HEK293T (cell line): ENCODE measurements at regions not wholly inside any gene's neighbourhood (a gene's known extent, or its start where the extent isn't known, plus 50 kb on each side); places are given as distances from the start of the nearest gene placed in this dataset.

Experiments
- CTCF ChIA-PET: fragments of 350-600 bp; formaldehyde crosslinking; extraction: SDS; loops from one replicate; lab custom pipeline; 2021; ENCODE audit warnings: antibody characterized with exemption, inconsistent platforms; lab: Yijun Ruan, JAX
- POLR2A ChIA-PET: fragments of 350-600 bp; formaldehyde crosslinking; extraction: SDS; loops from one replicate; lab custom pipeline; 2020; ENCODE audit warnings: antibody characterized with exemption, inconsistent platforms; lab: Yijun Ruan, JAX
- DNase-seq: peaks from one replicate; pipeline ENCODE4 v3.0.0; 2012; ENCODE audit warnings: mixed read lengths; ENCODE audit errors: extremely low spot score
- ARNT ChIP-seq: fragments of 450-650 bp; IDR thresholded peaks from 2 replicates; pipeline ENCODE4 v1.6.1; 2017; ENCODE audit warnings: mild to moderate bottlenecking
- BHLHE40 ChIP-seq: fragments of 450-650 bp; IDR thresholded peaks from 2 replicates; pipeline ENCODE4 v1.6.1; 2016; ENCODE audit warnings: mild to moderate bottlenecking, moderate library complexity, borderline replicate concordance
- CTBP1 ChIP-seq: fragments of 450-650 bp; IDR thresholded peaks from 2 replicates; pipeline ENCODE4 v1.6.1; 2016; ENCODE audit warnings: borderline replicate concordance
- ELF4 ChIP-seq: fragments of 450-650 bp; IDR thresholded peaks from 2 replicates; pipeline ENCODE4 v1.6.1; 2017; ENCODE audit warnings: antibody characterized with exemption
- FOXA1 ChIP-seq: fragments of 450-650 bp; IDR thresholded peaks from 2 replicates; pipeline ENCODE4 v1.6.1; 2016; ENCODE audit warnings: mild to moderate bottlenecking
- FOXK2 ChIP-seq: fragments of 450-650 bp; IDR thresholded peaks from 2 replicates; pipeline ENCODE4 v1.6.1; 2016; ENCODE audit warnings: mild to moderate bottlenecking
- FOXM1 ChIP-seq: fragments of 450-650 bp; IDR thresholded peaks from 2 replicates; pipeline ENCODE4 v1.6.1; 2017; ENCODE audit warnings: mild to moderate bottlenecking, borderline replicate concordance
- HDGF ChIP-seq: fragments of 450-650 bp; IDR thresholded peaks from 2 replicates; pipeline ENCODE4 v1.6.1; 2017; ENCODE audit warnings: antibody characterized with exemption, borderline replicate concordance
- L3MBTL2 ChIP-seq: fragments of 450-650 bp; conservative IDR thresholded peaks from 2 replicates; pipeline ENCODE4 v1.6.1; 2016; ENCODE audit warnings: mild to moderate bottlenecking
- LEF1 ChIP-seq: fragments of 450-650 bp; IDR thresholded peaks from 2 replicates; pipeline ENCODE4 v1.6.1; 2017; ENCODE audit warnings: mild to moderate bottlenecking, borderline replicate concordance
- NFRKB ChIP-seq: fragments of 450-650 bp; IDR thresholded peaks from 2 replicates; pipeline ENCODE4 v1.6.1; 2016; ENCODE audit warnings: mild to moderate bottlenecking, moderate library complexity
- SP1 ChIP-seq: fragments of 450-650 bp; IDR thresholded peaks from 2 replicates; pipeline ENCODE4 v1.6.1; 2017
- SUZ12 ChIP-seq: fragments of 450-650 bp; IDR thresholded peaks from 2 replicates; pipeline ENCODE4 v1.6.1; 2016; ENCODE audit warnings: mild to moderate bottlenecking
- TARDBP ChIP-seq: fragments of 450-650 bp; IDR thresholded peaks from 2 replicates; pipeline ENCODE4 v1.6.1; 2016
- ZNF384 ChIP-seq: fragments of 450-650 bp; IDR thresholded peaks from 2 replicates; pipeline ENCODE4 v1.6.1; 2016
- TF ChIP-seq, protein P1 (sequence below): fragments of 450-650 bp; IDR thresholded peaks from 2 replicates; pipeline ENCODE4 v1.6.1; 2016

DNA sequence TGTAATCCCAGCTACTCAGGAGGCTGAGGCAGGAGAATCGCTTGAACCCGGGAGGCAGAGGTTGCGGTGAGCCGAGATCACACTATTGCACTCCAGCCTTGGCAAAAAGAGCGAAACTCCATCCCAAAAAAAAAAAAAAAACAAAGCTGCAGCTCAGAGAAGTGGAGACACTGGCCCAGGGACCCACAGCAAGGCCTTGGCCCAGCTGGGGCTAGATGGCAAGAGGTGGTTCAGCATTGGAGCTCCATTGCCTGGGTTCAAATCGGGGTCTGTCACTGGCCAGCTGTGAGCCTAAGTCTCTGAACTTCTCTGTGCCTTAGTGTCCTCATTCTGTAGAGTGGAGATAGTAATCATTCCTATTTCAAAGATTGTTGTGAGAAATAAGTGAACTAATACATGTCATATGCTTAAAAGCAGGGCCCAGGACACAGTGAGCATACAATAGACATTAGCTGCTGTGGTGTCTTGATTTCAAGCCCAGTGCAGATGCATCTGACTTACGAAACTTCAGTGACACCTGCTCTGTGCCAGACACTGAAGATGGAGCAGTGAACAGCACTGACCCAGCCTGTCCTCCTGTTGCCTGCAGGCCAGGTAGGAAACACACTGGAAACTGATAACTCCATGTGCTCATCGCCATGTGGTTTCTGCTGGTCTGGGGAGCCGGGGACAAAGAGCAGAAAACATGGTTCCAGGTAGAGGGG, 127.7 kb downstream of the C9orf50 start:
- no peak for DNase-seq
- ChIA-PET POLR2A (interaction anchor here (0.7 to 1.5 kb wide), 3 partner anchors 10 to 76 kb away, joined by 3 to 6 read pairs (median 4); no protein-coding TSS in a partner anchor), CTCF (interaction anchor here (0.5 to 0.7 kb wide), 3 partner anchors 10 to 310 kb away, joined by 3 to 7 read pairs (median 3); no protein-coding TSS in a partner anchor)
- TF ChIP-seq BHLHE40, result no peak
- no peak for TF ChIP-seq TARDBP
- TF ChIP-seq SUZ12, result no peak
- TF ChIP-seq HDGF, result no peak
- TF ChIP-seq FOXM1, result no peak
- TF ChIP-seq ZNF384, result no peak

DNA sequence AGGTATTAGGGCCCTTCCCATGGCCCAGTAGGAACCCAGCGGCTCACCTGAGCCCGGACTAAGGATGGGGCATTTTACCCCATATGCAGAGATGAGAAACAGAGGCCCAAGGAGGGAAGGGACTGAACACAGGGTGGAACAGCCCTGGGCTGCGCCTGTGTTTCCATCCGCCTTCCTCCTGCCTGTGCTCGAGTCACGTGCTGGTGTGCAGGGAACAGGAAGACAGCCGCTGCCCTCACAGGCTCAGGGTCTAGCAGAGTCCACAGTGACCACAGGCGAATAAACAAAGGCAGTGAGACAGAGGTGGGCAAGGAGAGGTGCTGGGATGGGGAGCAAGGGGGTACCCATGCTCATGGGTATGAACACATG, 129.4 kb downstream of the C9orf50 start:
- no peak for TF ChIP-seq ARNT
- TF ChIP-seq, protein P1, sequence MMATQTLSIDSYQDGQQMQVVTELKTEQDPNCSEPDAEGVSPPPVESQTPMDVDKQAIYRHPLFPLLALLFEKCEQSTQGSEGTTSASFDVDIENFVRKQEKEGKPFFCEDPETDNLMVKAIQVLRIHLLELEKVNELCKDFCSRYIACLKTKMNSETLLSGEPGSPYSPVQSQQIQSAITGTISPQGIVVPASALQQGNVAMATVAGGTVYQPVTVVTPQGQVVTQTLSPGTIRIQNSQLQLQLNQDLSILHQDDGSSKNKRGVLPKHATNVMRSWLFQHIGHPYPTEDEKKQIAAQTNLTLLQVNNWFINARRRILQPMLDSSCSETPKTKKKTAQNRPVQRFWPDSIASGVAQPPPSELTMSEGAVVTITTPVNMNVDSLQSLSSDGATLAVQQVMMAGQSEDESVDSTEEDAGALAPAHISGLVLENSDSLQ, result no peak
- TF ChIP-seq NFRKB, result no peak
- no peak for TF ChIP-seq LEF1
- no peak for TF ChIP-seq SUZ12
- TF ChIP-seq FOXM1, result no peak
- TF ChIP-seq BHLHE40, result no peak
- TF ChIP-seq FOXK2, result no peak
- TF ChIP-seq L3MBTL2, result no peak
- TF ChIP-seq TARDBP, result no peak
- no peak for TF ChIP-seq HDGF
- TF ChIP-seq FOXA1, result no peak
- TF ChIP-seq CTBP1, result no peak
- TF ChIP-seq ZNF384, result no peak
- no peak for TF ChIP-seq ELF4
- POLR2A ChIA-PET, result no interaction called here
- no peak for DNase-seq
- CTCF ChIA-PET, result no interaction called here

DNA sequence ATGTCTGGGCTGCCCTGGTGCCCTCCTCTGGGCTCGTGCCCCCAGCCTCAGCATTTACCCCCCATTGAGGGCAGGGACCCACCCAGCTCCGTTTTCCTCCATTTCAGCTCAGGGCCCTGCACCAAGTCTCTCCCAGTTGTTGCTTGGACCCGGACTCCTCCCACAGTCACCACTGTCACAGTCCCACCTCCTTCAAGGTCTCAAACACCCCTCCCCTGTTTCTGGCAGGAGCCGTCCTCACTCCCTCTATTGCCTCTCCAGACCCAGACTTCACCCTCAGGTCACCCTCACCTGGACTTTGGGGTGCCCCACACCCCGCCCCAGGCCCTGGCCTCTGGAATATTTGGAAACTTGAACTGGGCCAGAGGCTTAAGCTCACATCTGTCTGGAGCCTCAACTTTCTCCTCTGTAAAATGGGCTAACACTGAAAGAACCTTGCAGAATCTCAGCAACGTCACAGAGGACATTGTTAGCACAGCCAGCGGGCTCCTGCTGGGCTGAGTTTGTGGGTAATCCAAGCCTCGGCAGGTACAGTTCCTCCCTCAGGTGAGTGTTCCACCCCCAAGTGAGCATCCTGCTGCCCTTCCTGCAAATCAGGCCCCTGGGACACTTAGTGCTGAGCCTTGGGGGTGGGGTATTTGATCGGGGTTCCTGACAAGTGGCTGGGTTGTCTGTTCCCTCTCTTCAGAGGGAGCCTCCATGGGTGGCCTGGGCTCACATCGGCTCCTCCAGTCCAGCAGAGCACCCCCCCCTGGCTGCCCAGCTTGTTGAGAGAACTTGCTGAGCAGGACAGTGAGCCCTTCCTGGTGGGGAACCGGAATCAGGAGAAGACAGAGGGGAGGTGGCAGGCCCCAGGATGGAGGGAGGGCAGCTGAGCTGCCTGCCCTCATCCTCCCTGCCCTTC, 130.1 kb downstream of the C9orf50 start:
- no peak for DNase-seq
- TF ChIP-seq FOXK2 (no peak), SUZ12 (no peak)
- CTCF ChIA-PET, result no interaction called here
- POLR2A ChIA-PET, result interaction anchor here (1.3 to 1.8 kb wide), 3 partner anchors 30 to 134 kb away, joined by 3 to 7 read pairs (median 3); no protein-coding TSS in a partner anchor

DNA sequence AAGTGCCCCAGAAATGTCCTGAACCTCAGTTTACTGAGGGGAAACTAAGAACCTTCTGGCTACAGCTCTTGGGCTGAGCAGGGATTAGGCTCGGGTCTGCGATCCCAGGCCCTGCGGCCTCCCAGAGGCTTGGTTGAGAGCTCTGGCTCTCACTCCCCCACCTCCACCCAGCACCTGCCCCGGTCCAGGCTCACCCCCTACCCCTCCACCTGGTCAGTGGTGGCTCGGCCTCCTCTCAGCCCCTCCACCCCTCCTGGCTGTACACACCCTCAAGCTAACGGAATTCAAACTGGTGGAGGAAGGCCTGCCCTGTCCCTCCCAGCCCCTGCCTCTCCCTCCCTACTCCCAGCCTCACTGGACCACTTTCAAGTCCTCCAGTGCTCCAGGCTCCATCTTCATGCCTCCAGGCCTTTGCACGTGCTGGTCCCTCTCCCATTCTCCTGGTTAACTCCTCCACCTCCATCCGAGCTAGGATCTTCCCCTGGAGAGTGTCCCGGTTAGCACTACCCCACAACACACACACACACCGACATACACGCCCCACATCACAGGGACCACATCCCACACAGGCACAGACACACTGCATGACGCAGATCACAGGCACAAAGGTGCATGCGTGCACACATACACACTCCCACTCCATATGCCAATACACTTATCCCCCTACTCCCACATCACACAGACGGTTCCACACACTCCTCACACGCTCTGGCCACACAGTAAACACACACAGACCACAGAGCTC, 130.9 kb downstream of the C9orf50 start:
- CTCF ChIA-PET, result interaction anchor here (0.6 to 0.7 kb wide), 2 partner anchors 44 to 191 kb away, joined by 3 read pairs; no protein-coding TSS in a partner anchor
- DNase-seq, result no peak
- TF ChIP-seq NFRKB, result no peak
- TF ChIP-seq BHLHE40, result no peak
- TF ChIP-seq FOXA1, result no peak
- TF ChIP-seq L3MBTL2, result no peak
- no peak for TF ChIP-seq ARNT
- no peak for TF ChIP-seq TARDBP
- no peak for TF ChIP-seq ZNF384
- TF ChIP-seq, protein P1, result no peak
- no peak for TF ChIP-seq LEF1
- no peak for TF ChIP-seq SP1
- no peak for TF ChIP-seq FOXK2
- no peak for TF ChIP-seq SUZ12
- TF ChIP-seq ELF4, result no peak
- TF ChIP-seq HDGF, result no peak
- no peak for TF ChIP-seq CTBP1
- TF ChIP-seq FOXM1, result no peak
- POLR2A ChIA-PET, result interaction anchor here (1.0 to 1.8 kb wide), 5 partner anchors 29 to 353 kb away, joined by 3 to 7 read pairs (median 3); no protein-coding TSS in a partner anchor

DNA sequence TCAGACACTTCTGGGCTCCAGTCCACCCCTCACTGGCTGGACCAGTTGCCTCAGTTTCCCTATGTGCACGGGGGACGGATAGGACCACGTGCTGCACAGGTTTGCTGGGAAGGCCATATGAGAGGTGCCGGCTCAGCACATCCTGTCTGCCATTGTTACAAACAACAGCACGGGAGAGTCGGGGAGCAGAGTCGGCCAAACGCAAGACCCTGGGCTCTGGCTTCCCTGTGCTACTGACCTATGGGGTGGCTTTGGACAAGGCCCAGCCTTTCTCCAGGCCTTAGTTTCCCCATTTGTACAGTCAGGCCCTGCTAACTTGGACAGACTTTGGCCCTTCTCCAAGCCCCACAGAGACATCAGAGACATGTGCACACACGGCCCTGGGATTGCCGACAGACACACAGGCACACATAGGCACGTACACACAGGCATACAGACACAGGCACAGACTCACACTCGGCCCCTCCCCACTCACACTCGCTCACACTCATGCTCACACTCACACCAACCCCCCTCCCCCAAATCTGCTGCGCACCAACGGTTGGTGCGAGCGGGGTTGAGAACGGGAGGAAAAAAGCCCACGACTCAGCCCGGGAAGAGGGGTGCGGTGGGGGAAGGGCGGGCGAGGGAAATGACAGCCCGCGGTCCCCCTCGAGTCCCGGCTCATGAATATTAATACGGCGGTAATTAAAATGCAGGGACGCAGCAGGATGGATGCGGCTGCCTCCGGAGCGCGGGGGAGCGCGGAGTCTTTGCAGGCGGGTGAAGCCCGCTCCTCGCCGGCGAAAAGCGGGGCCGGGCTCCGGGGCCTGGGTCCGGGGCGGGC, 133.0 kb downstream of the C9orf50 start:
- DNase-seq, result no peak
- CTCF ChIA-PET, result no interaction called here
- TF ChIP-seq, protein P1, result no peak
- TF ChIP-seq SP1 (no peak), HDGF (no peak), ZNF384 (no peak), FOXA1 (no peak), BHLHE40 (no peak), FOXM1 (no peak), LEF1 (no peak), CTBP1 (no peak), FOXK2 (no peak), L3MBTL2 (no peak), TARDBP (no peak), ELF4 (no peak), ARNT (no peak), SUZ12 (no peak), NFRKB (no peak)
- POLR2A ChIA-PET, result interaction anchor here (1.2 to 1.7 kb wide), 2 partner anchors 24 to 28 kb away, joined by 4 to 5 read pairs; no protein-coding TSS in a partner anchor
